ENCODE measurements at regions not wholly inside any gene's neighbourhood (a gene's known extent, or its start where the extent isn't known, plus 50 kb on each side); places are given as distances from the start of the nearest gene placed in this dataset.

- no peaks in the 10 kb centered on the region for H3K4me1 ChIP-seq (ENCODE audit: insufficient read depth, low read length)
- H2AFZ ChIP-seq (ENCODE audit: low read length) = no peak overlapping the region
- ChIA-PET POLR2A (no interaction called here), CTCF (ENCODE audit: low intra/inter-chr PET ratio, low total read pairs) (no interaction called here)
- H3K9ac ChIP-seq (ENCODE audit: insufficient read depth, low read depth, low read length) = no peak overlapping the region
- no peaks in the 10 kb centered on the region for H3K36me3 ChIP-seq (replicated peaks in 1 of 2; ENCODE audit: control insufficient read depth in 1 of 2, insufficient read depth in 2 of 2, low read length in 2 of 2)
- no peaks in the 10 kb centered on the region for H3K27me3 ChIP-seq (ENCODE audit: control insufficient read depth in 1 of 2, insufficient read depth in 2 of 2, low read length in 2 of 2)
- H4K20me1 ChIP-seq (ENCODE audit: insufficient read depth, low read length) = no peaks in the 10 kb centered on the region
- H3K79me2 ChIP-seq (ENCODE audit: insufficient read depth, low read length) = no peaks in the 10 kb centered on the region
- TF ChIP-seq ZNF224 (CRISPR knock-in tag; IDR thresholded peaks at IDR 0.05) (no peak), RNF2 (conservative IDR thresholded peaks at IDR 0.05; ENCODE audit: low read depth) (no peak), PHB2 (IDR thresholded peaks at IDR 0.05; ENCODE audit: partially characterized antibody) (no peak), ZBTB7A (CRISPR knock-in tag; IDR thresholded peaks at IDR 0.05) (no peak), ZNF709 (CRISPR knock-in tag; IDR thresholded peaks at IDR 0.05) (no peak), ZNF136 (CRISPR knock-in tag; IDR thresholded peaks at IDR 0.05; ENCODE audit: low read depth) (no peak), MAZ (IDR thresholded peaks at IDR 0.05; ENCODE audit: borderline replicate concordance, low read depth, low read length) (no peak), MAZ (CRISPR knock-in tag; IDR thresholded peaks at IDR 0.05; ENCODE audit: low read depth) (no peak), SETDB1 (CRISPR knock-in tag; IDR thresholded peaks at IDR 0.05; ENCODE audit: borderline replicate concordance) (no peak), KLF16 (CRISPR knock-in tag; IDR thresholded peaks at IDR 0.05) (no peak), REST (IDR thresholded peaks at IDR 0.05; ENCODE audit: borderline replicate concordance in 1 of 2, low read depth in 1 of 2, low read length in 2 of 2) (no peak), HIC2 (CRISPR knock-in tag; IDR thresholded peaks at IDR 0.05; ENCODE audit: low read depth) (no peak), FUBP1 (CRISPR knock-in tag; IDR thresholded peaks at IDR 0.05; ENCODE audit: borderline replicate concordance) (no peak), RELA (CRISPR knock-in tag; IDR thresholded peaks at IDR 0.05) (no peak), ZNF773 (CRISPR knock-in tag; IDR thresholded peaks at IDR 0.05; ENCODE audit: borderline replicate concordance) (no peak), NFE2 (CRISPR knock-in tag; IDR thresholded peaks at IDR 0.05) (no peak), WIZ (CRISPR knock-in tag; IDR thresholded peaks at IDR 0.05) (no peak)
- ATAC-seq (no peak), DNase-seq (ENCODE audit: low spot score) (no peak), FAIRE-seq (no peak)
- BruUV-seq (replicated peaks) = no TSS peak
- no peaks in the 10 kb centered on the region for H3K9me3 ChIP-seq (ENCODE audit: low read length)
- no peak overlapping the region for H3K4me3 ChIP-seq (replicated peaks in 1 of 3; ENCODE audit: insufficient read depth in 1 of 3, low read depth in 2 of 3, low read length in 3 of 3)
- intact Hi-C loops (cut with micrococcal nuclease; ENCODE audit: unreplicated experiment) = no loop called here
- in situ Hi-C loops (cut with HindIII; ENCODE audit: extremely low pct_ligation_motif_present, low pct_unique_long_range_greater_than_20kb) = no loop called here
- H3K4me2 ChIP-seq (ENCODE audit: low read depth, low read length) = no peak overlapping the region
- H3K27ac ChIP-seq (ENCODE audit: extremely low read length, insufficient read depth, low read length) = no peak overlapping the region
Observed at GRCh38 chr4:126065016-126065415, 750.3 kb downstream of the FAT4 start.
